CD4-positive, alpha-beta T cell treated with Interleukin-4 for 4 hours (primary cell): ENCODE measurements at regions not wholly inside any gene's neighbourhood (a gene's known extent, or its start where the extent isn't known, plus 50 kb on each side); places are given as distances from the start of the nearest gene placed in this dataset.

Source experiments
- DNase-seq: peaks from one replicate; pipeline ENCODE4 v3.0.0-alpha.2; 2020

DNA sequence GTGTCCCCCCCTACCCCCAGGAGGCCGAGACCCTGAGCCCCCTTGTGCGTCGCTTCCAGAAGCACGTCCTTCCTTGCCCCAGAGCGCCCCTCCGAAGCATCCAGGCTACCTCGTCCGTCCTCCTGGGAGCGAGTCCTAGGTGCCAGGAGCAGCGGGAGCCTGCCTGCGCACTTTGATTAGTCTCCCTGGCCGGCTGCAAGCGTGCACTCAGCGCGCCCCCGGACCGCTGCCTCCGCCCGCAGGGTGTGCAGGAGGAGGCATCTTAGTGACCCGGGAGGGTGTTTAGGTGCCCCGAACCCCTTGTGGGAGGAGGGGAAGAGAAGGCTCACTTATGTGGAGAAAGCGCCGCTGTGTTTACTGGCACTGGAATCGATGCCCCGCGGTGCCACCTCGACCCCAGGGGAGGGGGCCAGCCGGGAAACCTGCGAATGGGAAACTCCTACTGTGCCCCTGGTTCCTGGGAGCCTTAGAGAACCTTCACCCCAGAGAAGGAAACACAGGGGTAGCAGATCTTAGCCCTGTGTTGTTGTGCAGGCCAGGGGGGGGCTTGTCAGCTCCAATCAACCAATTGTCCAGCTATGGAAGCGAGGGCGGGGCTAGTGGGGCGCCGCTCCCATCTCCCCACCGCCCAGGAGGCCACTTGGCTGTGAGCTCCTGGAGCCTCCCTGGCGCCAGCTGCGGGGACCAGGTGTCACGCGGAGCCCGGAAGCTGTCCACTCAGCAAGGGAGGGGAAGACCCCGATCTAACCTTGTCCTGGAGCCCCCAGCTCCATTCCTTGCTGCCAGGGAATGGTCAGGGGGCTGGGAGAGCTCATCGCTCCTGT is 922.8 kb upstream of the EEF2KMT start:
- DNase-seq: no peak

DNA sequence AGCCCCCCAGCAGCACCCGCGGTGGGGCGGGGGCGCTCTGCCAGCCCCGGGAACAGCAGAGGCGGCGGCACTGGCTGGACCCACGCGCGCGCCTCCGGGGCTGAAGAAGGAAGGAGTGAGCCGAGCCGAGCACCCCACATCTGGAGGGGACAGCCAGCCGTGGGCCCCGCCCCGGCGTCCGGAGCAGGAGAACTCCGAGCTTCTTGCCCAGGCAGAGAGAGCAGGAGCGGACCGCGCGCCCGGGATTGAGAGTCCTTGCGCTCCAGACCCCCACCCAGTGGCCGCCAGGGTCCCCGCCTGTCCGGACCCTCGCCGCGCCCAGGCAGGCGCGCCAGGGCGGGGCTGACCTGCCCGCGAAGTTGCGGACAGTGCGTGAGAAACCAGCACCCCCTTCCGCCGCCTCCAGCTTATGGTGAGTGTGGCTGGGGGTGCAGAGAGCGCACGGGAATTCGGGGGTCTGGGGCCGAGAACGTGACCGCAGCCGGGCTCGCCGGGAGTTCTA is 921.9 kb upstream of the EEF2KMT start:
- DNase-seq: no peak

DNA sequence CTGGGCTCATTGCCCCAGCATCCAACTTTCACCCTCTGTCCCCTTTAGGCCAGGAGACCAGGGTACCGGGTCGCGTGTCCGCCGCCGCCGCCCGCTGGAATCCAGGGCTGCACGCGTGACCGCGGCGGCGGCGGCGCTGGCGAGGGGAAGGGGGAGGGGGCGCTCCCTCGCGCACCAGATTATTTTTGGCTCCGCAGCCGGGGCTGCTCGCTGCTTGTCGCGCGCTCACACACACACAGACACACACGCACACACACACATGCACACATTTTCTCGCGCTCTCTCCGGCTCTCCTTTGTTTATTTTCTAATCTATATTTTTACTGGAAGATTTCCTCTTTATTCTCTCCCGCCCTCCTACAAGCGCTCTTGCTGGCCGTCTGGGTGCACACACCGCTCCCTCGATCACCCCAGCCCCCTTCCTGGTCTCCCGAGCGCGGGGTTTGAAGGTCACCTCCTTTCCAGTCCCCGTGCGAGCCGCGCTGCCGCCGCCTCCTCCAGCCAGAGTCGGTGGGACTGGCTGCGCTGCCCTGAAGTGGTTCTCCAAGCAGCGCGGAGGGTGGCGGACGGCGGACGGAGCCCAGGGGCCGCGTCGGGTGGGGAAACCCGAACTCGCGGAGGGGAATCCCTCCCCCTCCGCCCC is 921.4 kb upstream of the EEF2KMT start:
- DNase-seq: no peak

DNA sequence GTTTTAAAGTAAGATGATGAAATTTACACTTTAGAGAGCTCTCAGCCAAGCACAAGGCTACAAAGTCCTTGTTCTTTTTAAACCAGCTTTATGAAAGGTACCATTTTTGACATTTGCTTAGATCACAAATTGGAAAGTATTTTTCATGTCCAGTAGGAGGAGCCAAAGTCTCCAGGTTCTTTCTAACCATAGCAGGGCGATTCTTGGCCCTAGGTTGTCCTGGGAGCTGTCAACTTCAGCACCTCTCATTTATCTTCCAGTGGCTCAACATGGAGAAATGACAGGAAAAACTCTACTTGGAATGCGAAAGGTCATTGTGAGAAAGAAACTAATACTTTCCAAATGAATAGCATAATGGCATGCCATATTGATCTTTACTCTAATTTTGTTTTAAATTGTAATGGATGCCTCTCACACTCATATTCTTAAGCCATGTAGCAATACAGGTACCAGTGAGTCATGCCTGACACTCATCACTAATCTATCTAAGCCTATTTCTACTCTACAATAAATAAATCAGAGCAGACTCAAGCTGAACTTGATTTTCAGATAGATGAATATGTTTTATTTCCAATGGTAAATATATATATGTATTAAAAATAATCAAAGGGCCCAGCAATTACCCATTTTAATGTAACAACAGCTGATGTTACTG is 919.1 kb upstream of the EEF2KMT start:
- DNase-seq: no peak

DNA sequence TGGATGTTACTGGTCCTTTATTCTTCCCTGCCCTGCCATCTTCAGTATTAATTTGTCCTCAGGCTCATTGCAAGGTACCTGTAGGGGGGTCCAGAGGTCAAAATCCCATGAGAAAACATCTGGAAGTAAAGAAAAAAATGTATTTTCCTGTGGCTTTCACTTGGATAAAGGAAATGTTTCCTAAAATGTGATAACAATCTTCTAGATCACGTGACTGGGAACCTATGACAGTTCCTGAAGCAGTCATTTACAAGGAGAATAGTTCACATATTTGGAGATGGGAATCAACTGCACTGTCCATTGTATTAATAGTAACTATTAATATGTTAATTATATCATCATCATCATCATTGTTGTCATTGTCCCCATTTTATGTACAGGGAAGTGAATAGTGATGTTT is 915.1 kb upstream of the EEF2KMT start:
- no peak for DNase-seq

DNA sequence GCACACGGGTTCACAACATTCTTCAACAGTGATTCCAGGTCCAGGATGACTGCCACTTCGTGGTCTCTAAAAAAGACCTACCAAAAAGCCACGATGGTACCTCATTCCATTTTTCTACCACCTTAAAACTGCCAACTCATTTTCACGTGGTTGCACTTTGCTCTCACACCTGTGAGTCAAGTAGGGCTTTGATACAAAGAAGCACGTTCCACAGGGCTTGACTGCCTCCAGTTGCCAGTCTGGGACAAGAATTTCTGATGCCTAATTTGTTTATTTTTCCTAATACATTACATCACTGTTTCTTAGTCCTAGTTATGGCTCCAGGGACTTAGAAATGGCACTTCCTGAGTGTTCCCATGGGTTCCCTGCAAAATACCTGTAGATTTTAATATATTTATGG is 911.6 kb upstream of the EEF2KMT start:
- DNase-seq: no peak

DNA sequence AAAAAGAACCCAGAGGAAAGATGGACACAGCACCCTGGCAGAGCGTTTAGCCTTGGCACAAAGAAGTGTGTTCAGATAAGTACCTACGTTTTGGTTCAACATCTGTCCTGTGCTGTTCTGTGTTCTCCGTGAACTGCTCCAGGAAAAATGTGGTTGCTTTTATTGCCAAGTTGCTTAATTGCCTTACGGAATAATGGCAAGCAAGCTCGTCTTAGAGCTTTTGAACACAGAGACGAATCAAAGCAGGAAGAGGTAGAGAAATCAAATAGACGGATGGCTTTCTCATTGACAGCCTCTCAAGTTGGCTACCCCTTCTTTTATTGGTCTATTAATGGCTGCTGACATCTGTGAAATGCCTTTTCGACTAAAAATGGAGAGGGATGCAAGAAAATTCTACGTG is 911.1 kb upstream of the EEF2KMT start:
- DNase-seq: no peak

DNA sequence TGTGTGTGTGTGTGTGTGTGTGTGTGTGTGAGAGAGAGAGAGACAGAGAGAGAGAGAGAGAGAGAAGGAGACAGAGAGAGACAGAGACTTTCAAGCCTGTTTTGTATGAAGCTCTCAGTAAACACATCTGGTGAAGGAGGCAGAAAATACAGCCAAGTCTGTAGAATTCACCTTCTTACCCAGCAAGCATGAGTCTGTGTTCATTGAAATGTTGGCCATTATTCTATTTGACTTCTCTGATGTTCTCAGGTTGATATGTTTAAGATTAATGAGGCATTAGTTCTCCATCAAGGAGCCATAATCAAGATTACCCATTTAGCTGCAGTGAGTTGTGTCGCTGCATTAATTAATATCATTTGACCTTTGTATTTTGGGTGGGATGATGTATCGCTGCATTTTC is 895.8 kb upstream of the EEF2KMT start:
- no peak for DNase-seq

DNA sequence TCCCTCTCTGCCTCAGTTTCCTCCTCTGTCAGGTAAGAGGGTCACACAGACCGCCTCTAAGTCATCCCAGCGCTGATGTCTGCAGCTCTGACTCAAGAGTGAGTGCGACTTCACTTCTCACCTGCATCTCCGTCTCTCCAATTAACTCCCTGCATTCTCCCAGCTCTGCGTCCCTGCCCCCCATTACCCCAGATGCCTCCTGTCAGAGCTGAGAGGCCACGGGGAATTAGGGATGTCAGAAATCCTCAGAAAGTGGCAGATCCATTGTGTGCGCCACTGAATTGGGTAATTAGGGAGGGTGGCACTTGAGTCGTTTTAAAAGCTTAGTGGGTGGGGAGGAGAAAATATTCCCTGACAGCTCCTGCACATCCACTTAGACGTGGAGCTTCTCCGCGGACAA is 885.4 kb upstream of the EEF2KMT start:
- DNase-seq: no peak

DNA sequence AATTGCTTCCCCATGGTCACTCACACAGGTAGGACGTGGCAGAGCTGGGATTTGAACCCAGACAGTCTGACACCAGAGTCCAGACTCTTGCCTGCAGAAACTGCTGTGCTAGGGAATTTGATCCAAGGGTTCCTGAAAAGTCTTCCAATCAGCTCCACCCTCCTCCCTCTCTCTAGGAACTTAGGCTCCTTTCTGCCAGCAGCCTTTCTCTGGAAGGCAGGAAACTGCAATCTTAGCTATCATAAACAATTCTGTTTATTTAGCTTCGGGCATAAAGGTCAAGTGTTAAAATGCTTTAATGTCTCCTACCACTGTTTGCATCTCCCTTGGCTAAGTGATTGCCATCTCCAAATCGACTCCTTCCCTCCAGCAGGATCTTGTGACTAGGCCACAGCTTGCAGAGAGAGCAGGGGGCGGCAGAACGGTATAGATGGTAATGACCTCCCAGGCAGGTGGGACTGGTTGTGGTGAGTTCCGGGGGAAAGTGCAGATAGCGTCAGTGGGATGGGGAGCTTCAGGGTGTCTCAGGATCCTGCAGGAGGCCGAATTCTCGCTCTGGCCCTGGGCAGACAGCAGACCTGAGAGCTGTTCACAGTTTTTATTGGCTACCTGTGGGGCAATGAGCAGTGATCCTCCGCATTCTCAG is 882.4 kb upstream of the EEF2KMT start:
- DNase-seq: no peak

DNA sequence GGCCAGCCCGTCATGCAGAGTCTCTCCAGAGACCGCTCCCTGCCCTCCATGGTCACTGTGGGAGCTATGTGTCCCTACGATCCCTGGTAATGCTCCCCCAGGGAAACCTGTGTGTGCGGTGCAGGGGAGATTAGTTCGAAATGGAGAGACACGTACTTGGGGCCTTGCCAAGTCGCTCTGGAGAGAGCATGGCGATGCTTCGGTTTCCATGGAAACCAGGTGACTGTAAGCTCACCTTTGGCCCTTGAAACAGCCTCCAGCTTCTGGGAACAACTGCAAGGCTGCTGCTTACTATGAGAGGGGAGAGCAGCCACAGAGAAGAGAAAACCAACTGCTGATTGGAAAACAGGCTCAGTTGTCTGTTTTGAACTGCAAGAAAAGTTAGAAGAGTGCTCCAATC is 879.7 kb upstream of the EEF2KMT start:
- no peak for DNase-seq

DNA sequence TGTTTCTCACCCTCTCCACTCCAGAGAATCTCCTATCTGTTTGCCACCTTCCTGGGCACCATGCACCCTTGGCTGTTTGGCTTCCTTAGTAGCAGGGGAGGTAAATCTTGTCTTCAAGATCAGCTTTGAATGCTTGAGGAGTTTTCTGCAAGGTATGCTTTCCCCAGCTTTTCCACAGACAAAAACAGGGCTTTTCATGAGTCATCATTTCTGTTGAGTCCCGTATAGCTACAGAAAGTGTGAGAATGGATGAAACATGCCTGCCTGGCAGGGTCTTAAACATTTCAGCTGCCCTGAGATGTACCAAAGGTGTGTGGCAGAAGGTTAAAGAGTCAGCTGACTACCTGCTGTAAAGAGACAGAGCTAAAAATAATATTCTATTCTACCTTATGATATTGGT is 875.2 kb upstream of the EEF2KMT start:
- no peak for DNase-seq

DNA sequence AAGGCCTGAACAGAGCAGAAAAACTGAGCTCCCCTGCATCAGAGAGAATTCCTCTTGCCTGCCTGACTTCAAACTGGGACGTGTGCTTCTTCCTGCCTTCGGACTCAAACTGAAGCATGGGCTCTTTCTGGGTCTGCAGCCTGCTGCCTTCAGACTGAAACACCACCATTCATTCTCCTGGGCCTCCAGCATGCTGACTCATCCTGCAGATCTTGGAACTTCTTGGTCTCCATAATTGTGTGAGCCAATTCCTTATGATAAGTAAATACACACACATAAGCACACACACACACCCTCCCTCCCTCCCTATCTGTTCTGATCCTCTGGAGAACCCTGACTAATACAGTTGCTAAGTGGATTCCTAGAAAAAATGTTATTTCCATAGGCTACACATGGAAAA is 874.3 kb upstream of the EEF2KMT start:
- DNase-seq: no peak

DNA sequence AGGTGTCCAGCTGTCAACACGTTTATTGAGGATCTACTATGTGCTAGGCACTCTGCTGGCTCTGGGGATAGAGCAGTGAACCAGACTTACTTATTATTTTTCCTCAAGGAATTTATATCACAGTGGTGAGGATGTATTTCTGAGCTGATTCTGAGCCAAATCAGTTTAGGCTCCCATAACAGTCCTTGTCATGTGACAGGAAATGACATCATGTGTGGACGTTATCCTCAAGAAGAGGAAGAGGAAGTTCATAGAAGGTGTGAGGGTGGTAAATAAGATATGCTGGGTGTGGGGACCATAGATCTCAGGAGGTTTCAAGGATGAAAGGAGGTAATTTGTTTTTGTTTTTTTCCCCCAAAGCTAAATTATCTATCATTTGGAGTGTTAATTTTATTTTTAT is 873.5 kb upstream of the EEF2KMT start:
- no peak for DNase-seq

DNA sequence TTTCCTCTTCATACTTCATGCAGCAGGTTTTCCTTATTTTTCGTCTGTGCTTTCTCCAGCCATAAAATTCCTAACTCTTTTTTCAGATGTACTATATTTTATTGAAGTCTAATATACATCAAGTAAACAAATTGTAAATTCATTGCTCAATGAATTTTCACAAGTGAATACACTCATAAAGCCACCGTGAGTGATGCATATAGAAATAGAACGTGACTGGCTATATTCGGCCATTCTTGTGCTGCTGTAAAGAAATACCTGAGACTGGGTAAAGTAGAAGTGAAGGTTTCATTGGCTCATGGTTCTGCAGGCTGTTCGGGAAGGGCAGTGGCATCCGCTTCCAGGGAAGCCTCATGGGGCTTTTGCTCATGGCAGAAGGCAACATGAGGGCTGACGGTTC is 868.4 kb upstream of the EEF2KMT start:
- no peak for DNase-seq

DNA sequence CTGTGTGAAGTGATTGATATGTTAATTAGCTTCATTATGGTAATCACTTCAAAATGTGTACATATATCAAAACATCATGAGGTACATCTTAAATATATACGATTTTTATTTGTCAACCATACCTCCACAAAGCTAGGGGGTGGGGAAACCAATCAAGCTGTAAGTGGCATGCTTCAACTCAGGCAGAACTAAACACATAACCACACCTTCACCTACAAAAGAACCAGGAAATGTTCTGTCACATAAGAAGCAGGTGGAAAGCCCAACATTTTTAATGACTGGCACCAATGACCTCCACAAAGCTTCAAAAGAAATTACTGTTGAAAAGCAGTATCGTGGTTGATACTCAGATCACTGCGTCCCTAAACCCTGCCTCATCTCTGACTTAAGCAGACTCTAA is 867.7 kb upstream of the EEF2KMT start:
- DNase-seq: no peak

DNA sequence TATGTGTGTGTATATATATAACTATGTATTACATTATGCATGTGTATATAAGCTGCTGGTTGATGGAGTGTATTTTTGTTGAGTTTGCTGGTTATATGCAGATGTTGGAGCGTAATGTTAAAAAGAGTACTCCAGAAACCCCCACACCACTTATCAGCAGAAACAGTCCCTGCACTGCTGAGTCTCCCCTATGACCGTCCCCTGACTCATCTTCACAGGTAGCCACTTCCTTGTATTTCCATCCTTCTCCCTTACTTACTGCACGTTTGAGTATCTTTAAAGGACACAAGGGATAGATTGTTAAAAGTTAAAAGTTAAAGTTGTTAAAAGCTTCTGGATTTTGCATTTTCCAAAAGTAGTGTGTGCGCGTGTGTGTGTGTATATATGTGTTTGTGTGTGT is 853.9 kb upstream of the EEF2KMT start:
- no peak for DNase-seq

DNA sequence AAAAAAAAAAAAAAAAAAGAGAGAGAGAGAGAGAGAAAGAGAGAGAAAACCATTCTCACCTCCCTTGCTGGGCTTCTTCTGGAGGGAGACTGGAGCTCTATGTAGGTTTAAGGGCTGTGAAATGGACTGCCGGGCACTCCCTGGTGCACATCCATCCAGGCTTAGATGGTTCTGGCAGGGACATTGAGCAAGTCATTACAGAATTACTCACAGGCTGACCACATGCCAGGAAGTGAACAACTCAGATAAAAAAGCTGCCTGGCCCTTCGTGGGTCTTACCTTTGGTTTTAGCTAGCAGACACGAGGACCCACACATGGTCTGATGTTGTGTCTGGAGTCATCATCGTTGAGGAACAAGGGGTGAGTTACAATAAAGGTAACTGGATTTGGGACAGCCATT is 847.4 kb upstream of the EEF2KMT start:
- no peak for DNase-seq

DNA sequence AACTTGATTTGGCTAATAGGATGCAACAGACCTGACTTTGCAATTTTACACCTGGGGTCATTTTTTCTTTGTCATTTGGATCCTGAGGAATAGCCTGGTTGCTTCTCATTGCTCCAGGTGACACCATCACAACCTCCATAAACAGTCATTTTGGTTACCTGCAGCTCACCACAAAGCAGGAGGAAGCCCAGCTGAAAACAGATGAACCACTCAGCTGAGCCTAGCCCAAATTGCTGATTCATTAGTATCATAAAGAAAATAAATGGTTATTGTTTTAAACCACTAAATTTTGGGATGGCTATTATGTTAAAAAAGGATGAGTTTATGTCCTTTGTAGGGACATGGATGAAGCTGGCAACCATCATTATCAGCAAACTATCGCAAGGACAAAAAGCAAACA is 841.0 kb upstream of the EEF2KMT start:
- DNase-seq: no peak

DNA sequence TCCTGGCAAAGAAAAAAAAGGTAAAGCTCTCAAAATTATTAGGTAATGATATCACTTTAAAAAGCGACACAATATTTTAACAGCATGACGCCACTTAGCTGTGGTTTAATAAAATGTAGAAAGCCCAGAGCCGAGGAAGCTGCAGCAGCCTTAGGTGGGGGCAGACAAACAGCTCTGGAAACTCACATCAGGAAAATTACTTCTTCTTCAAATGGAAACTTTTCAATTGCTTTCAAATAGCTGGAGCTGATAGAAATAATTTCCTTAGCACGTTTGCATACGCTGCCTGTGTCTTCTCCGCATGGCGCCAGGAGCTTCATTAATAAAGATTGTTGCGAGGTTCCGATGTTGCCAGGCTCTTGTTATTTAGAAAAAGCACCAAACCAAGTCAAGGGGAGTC is 835.3 kb upstream of the EEF2KMT start:
- DNase-seq: no peak

DNA sequence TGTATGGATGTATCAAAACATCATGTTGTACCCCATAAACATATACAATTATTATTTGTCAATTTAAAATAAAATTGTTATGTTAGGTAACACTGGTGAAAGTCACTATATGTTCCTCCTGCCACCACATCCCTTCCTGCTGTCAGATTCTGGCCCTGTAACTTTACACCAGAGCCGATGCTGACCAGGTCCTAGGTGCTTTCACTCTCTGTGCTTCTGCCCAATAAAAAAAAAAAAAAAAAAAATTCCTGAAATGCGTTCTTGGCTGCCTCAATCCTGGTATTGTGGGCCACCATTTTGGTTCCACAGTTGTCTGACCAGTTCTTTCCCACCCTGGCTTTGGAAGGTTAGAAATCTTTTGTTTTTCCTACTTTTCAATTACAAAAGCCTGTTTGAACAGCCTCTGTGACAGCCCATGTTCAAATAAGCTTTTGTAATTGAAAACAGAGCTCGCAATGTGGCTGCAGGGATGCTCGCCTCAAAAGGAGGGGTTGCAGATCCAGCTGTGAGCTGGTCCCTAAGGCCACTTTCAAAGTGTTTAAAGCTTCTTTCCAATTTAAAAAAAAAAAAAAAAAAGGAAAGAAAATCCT is 831.0 kb upstream of the EEF2KMT start:
- DNase-seq: no peak

DNA sequence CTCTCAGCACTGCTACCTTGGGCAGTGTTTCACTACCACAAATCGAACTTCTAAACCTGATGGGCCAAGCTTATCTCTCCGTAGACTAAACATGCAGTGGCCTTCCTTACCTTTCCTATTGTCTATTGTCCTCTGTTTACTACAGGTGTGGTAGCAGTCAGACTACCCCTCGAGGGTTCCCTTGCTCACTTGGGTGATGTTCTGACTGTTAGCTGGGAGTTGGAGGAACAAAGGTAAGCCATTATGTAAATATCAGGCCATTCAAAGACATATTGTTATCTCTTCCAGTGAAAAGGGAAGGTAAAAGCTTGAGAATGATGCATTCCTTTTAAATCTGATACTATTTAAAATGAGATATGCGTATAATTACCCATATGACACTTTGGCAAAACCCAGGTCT is 828.3 kb upstream of the EEF2KMT start:
- DNase-seq: no peak

DNA sequence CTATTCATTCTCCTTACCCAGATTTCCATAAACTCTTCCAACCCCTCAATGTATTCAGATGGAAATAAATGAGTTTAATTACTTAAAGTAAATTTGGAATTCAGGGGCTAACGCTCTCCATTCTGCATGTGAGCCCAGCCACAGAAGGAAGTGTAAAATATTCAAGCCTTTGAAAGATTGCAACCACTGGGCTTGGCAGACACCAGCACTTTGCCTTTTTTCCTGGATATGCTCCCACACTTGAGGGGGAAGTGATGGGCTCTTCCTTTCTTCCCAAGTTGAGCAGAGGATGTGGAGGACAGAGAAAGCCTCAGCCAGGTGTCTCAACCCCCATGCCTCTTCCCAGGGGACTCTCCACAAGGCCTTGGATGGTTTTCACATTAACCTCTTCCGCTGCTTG is 825.1 kb upstream of the EEF2KMT start:
- no peak for DNase-seq
